Vagina (tissue), 2 donors: ENCODE measurements at regions not wholly inside any gene's neighbourhood (a gene's known extent, or its start where the extent isn't known, plus 50 kb on each side); places are given as distances from the start of the nearest gene placed in this dataset.

Experiments used
- CTCF ChIP-seq, 3 experiments: fragments of 450-650 bp in 2 of 3; fragments of 200-600 bp in 1 of 3; sonication (generic) in 1 of 3; IDR thresholded peaks; one replicate each; pipeline ENCODE4 v1.5.1; 2017 to 2019; ENCODE audit warnings: antibody characterized with exemption in 3 of 3, mild to moderate bottlenecking in 2 of 3, moderate library complexity in 2 of 3
- POLR2A ChIP-seq, 2 donors: fragments of 450-650 bp; IDR thresholded peaks; one replicate each; pipeline ENCODE4 v1.6.1; 2017; ENCODE audit warnings: antibody characterized with exemption in 2 of 2, mild to moderate bottlenecking in 2 of 2, moderate library complexity in 2 of 2
- POLR2AphosphoS5 ChIP-seq, 2 donors: sonication (generic); formaldehyde crosslinking; IDR thresholded peaks; one replicate each; pipeline ENCODE4 v1.9.0; 2017; ENCODE audit warnings: antibody characterized with exemption in 2 of 2, mild to moderate bottlenecking in 2 of 2, low read depth in 1 of 2; ENCODE audit not compliant: insufficient read depth in 1 of 2

GRCh38 chr10:22803261-22803885 is 89.0 kb upstream of the PIP4K2A start:
- no peak for TF ChIP-seq POLR2A (IDR thresholded peaks at IDR 0.05)
- no peak for TF ChIP-seq CTCF (IDR thresholded peaks at IDR 0.05)
- no peak for TF ChIP-seq POLR2AphosphoS5 (IDR thresholded peaks at IDR 0.05; ENCODE audit: insufficient read depth in 1 of 2, low read depth in 1 of 2)
